ENCODE measurements at regions not wholly inside any gene's neighbourhood (a gene's known extent, or its start where the extent isn't known, plus 50 kb on each side); places are given as distances from the start of the nearest gene placed in this dataset.

- Mint-ChIP-seq H3K36me3 (ENCODE audit: low read depth) (no peaks in the 10 kb centered on the region), H3K27me3 (peaks cover 4% of the 10 kb centered on the region), H3K9me3 (no peaks in the 10 kb centered on the region), H3K4me3 (no peak overlapping the region), H3K27ac (no peak overlapping the region), H3K4me1 (ENCODE audit: low read depth) (no peaks in the 10 kb centered on the region)
- no peaks in the 10 kb centered on the region for H3K4me1 ChIP-seq (ENCODE audit: insufficient read depth, low read length)
- no peaks in the 10 kb centered on the region for H3K9me3 ChIP-seq (ENCODE audit: control insufficient read depth in 1 of 2, insufficient read depth in 1 of 2, low read length in 2 of 2)
- no peak for TF ChIP-seq CTCF (IDR thresholded peaks at IDR 0.05)
- POLR2A ChIA-PET = no interaction called here
- no peak overlapping the region for H3K27ac ChIP-seq (ENCODE audit: low read depth in 1 of 2, low read length in 2 of 2)
- H3K36me3 ChIP-seq (ENCODE audit: insufficient read depth, low read length) = no peaks in the 10 kb centered on the region
- no peak for ATAC-seq (ENCODE audit: poor library complexity)
- H3K27me3 ChIP-seq (ENCODE audit: control insufficient read depth in 1 of 2, insufficient read depth in 2 of 2, low read length in 2 of 2) = no peaks in the 10 kb centered on the region
- no peak overlapping the region for H3K4me3 ChIP-seq (ENCODE audit: low read length)
- CTCF ChIA-PET = no interaction called here
- DNase-seq = no peak
- intact Hi-C loops (cut with DNase I, micrococcal nuclease) = loop anchor here in 1 of 2 experiments (10.0 kb wide), 1 partner anchor 240 kb away; no protein-coding TSS in a partner anchor
Observed at GRCh38 chr2:9115229-9115628, 91.4 kb upstream of the ASAP2 start.

GRCh38 chr2:9114458-9114857 is 92.2 kb upstream of the ASAP2 start:
- no peak for DNase-seq
- Histone ChIP-seq H3K36me3 (ENCODE audit: insufficient read depth, low read length) (no peaks in the 10 kb centered on the region), H3K27ac (ENCODE audit: low read depth in 1 of 2, low read length in 2 of 2) (no peak overlapping the region), H3K9me3 (ENCODE audit: control insufficient read depth in 1 of 2, insufficient read depth in 1 of 2, low read length in 2 of 2) (no peaks in the 10 kb centered on the region), H3K27me3 (ENCODE audit: control insufficient read depth in 1 of 2, insufficient read depth in 2 of 2, low read length in 2 of 2) (no peaks in the 10 kb centered on the region), H3K4me1 (ENCODE audit: insufficient read depth, low read length) (no peaks in the 10 kb centered on the region), H3K4me3 (ENCODE audit: low read length) (no peak overlapping the region)
- intact Hi-C loops (cut with DNase I, micrococcal nuclease) = loop anchor here in 1 of 2 experiments (10.0 kb wide), 1 partner anchor 240 kb away; no protein-coding TSS in a partner anchor
- POLR2A ChIA-PET = no interaction called here
- H3K36me3 Mint-ChIP-seq (ENCODE audit: low read depth) = no peaks in the 10 kb centered on the region
- no peaks in the 10 kb centered on the region for H3K9me3 Mint-ChIP-seq
- CTCF ChIA-PET = no interaction called here
- no peaks in the 10 kb centered on the region for H3K4me1 Mint-ChIP-seq (ENCODE audit: low read depth)
- peaks cover 4% of the 10 kb centered on the region for H3K27me3 Mint-ChIP-seq
- no peak overlapping the region for H3K4me3 Mint-ChIP-seq
- no peak for TF ChIP-seq CTCF (IDR thresholded peaks at IDR 0.05)
- no peak for ATAC-seq (ENCODE audit: poor library complexity)
- no peak overlapping the region for H3K27ac Mint-ChIP-seq

GRCh38 chr2:9113916-9114315 is 92.7 kb upstream of the ASAP2 start:
- Mint-ChIP-seq H3K4me1 (ENCODE audit: low read depth) (no peaks in the 10 kb centered on the region), H3K9me3 (no peaks in the 10 kb centered on the region), H3K36me3 (ENCODE audit: low read depth) (no peaks in the 10 kb centered on the region), H3K27ac (no peak overlapping the region), H3K4me3 (no peak overlapping the region), H3K27me3 (peaks cover 2% of the 10 kb centered on the region)
- no peaks in the 10 kb centered on the region for H3K9me3 ChIP-seq (ENCODE audit: control insufficient read depth in 1 of 2, insufficient read depth in 1 of 2, low read length in 2 of 2)
- intact Hi-C loops (cut with DNase I, micrococcal nuclease) = loop anchor here in 1 of 2 experiments (10.0 kb wide), 1 partner anchor 239 kb away; no protein-coding TSS in a partner anchor
- no peak for DNase-seq
- no peak overlapping the region for H3K27ac ChIP-seq (ENCODE audit: low read depth in 1 of 2, low read length in 2 of 2)
- no peaks in the 10 kb centered on the region for H3K4me1 ChIP-seq (ENCODE audit: insufficient read depth, low read length)
- H3K27me3 ChIP-seq (ENCODE audit: control insufficient read depth in 1 of 2, insufficient read depth in 2 of 2, low read length in 2 of 2) = no peaks in the 10 kb centered on the region
- no peak for ATAC-seq (ENCODE audit: poor library complexity)
- CTCF ChIA-PET = no interaction called here
- H3K36me3 ChIP-seq (ENCODE audit: insufficient read depth, low read length) = no peaks in the 10 kb centered on the region
- POLR2A ChIA-PET = no interaction called here
- TF ChIP-seq CTCF (IDR thresholded peaks at IDR 0.05) = no peak
- H3K4me3 ChIP-seq (ENCODE audit: low read length) = no peak overlapping the region

Measured in CD4-positive, alpha-beta T cell (primary cell).